ENCODE measurements at regions not wholly inside any gene's neighbourhood (a gene's known extent, or its start where the extent isn't known, plus 50 kb on each side); places are given as distances from the start of the nearest gene placed in this dataset.

DNA sequence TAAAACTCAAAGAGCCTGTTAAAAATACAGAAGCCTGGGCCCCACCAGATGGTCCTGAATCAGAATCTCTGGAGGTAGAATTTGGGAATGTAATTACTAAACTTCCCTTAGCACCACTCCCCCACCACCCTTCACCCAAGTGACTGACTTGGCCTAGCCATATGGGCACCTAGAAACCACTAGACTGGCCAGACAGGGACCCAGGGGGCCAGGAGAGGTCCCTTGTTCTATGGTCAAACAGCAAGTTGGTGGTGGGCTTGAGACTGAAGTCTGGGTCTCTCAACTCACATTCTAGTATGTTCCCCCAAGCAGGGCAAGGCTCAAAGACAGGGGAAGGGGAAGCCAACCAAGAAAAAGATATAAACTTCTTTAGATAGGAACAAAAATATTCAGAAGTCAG, 301.5 kb upstream of the TLE3 start:
- no peak for DNase-seq

DNA sequence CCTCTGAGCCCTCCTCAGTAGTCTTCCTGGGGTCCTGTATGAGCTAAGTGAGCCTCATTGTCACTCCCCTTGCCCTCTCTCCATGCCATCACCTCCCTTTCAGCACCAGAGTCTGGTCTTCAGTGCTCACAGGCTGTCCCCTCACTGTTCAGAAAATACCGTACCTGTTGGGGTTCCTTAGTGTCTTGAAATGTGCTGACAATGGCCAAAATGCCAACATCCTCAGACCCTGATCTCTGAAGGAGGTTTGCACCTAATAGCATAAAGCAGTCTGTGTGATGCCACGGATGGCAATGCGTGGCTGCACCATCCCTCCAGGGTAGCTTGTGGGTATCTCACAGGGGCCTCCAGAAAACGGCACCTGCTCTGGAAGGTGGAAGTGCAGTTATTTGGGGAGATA, 301.0 kb upstream of the TLE3 start:
- no peak for DNase-seq

DNA sequence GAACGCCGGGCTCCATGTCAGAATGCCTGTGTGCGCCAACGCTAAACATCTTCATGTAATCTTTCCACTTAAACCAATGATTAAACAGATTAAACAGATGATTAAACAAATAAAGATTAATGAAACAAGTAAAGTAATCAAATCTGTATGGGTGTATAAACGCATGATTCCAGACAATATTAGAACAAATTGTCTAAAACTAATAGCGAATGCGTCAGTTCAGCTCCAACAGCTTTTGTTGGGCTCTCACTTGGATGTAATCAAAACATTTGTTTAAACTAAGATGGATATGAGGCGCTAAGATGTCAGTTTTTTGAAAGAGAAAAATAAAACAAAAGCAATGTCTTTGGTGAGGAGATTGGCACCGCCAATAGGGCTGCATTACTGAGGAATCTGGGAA, 299.1 kb upstream of the TLE3 start:
- no peak for DNase-seq

DNA sequence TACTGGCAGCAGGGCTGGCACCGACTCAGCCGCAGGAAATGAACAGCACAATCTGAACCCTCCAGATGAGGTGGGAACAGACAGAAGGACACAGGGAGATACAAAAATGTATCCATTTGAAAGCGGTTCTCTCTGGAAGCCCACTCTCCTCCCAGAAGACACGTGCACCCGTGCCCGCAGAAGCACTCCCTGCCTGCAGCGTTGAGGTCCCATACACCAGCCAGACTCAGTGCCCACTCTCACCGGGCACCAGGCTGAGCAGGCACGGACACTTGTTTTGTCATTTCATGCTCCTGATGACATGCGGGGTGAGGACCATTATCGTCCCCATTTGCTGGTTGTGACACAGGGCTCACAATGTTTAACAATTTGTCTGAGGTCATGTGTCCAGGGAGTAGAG, 297.4 kb upstream of the TLE3 start:
- DNase-seq, result no peak

DNA sequence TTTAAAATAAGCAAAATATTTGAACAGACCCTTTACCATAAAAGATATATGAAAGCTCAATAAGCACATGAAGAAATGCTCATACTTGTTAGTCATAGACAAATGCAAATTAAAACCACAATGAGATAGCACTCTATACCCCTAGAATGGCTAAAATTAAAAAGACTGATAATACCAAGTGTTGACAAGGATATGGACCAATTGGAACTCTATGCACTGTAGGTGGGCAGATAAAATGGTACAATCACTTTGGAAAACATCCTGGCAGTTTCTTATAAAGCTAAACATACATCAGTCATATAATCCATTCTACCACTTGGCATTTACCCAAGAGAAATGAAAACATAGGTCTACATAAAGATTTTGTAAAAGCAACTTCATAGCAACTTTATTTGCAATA, 293.0 kb upstream of the TLE3 start:
- no peak for DNase-seq

DNA sequence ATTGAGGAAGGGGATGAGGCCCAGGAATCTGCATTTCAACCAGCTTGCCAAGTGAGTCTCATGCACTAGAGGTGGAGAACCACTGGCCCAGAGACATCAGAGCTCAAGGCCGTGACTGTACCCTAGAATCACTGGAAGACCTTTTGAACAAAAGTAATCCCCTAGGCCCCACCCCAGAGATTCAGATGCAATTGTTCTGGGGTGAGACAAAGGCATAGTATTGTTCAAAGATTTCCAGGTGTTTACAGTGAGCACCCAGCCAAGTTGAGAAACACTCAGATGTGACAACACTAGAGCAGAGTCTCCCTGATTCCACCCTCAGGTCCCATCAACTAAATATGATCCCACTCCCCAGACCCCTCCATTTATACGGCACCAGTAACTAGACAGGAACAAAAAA, 290.3 kb upstream of the TLE3 start:
- no peak for DNase-seq

DNA sequence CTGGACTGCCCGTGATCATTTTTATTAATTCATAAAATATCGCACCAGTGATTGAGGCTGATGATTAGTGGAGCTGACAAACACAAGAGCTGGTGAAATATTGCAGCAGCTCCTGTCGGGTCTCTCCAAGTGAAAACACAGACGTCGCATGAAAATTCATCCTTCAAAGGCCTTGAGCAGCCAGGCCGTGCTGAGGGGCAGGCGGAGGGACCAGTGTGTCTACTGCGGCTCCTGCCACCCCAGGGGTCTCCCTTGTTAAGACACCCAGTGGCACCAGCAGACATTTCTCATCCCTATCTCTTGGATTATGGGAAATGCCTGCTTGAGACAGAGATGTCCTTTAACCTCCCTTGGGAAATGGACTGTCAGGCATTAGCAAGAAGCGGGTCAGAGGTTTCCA, 289.4 kb upstream of the TLE3 start:
- DNase-seq, result no peak

DNA sequence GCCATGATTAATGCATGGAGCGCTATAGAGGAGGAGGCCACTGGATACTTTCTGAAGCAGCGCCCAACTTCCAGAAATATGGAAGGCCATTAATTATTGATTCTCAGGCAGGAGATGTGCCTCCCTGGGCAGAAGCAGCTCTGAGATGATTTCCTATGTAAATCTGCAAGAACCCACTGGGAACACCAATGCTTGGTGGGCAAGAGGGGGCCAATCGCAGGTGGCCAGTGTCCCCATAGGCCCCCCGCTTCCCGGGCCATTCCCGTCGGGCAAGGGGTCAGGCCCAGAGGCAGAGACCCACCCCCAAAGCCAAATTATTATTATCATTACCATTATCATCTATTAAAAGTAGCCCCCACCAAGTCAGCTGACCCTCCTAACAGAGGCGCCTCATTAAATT, 288.0 kb upstream of the TLE3 start:
- no peak for DNase-seq

DNA sequence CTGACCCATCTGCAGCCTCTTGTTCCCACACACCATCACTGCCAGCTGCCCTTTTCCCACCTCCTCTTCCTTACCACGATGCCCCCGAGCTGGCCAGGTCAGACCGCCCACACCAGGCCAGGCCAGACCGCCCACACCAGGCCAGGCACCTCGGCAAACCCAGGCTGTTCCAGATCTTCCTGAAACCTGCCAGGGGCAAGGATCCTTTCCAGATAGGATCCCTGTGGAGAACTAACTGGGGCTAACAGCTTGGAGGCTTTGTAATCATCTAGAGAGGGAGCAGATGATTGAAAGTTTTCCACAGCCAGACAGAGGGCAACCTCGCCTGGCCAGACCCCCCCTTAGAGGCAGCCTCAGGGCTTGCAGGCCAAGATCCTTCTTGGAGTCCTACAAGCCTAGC, 287.3 kb upstream of the TLE3 start:
- no peak for DNase-seq

DNA sequence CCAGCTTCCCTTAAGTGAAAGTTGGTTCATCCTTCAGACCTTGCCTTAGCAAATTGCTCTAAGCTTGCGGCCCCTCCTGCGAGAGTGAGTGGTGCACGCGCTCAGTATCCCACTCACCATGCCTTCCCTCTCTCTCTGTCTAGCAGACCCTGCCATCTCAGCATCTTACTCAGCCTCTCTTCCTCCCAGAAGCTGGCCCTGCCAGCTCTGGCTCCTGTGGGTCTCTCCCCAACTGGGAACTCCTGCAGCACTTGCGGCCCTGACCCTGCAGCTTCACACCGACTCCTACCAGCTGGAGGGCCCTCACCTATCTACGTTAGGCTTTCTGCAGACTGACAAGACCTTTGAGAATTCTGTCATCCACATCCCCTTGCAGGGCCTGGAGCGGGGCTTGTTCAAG, 286.1 kb upstream of the TLE3 start:
- no peak for DNase-seq

DNA sequence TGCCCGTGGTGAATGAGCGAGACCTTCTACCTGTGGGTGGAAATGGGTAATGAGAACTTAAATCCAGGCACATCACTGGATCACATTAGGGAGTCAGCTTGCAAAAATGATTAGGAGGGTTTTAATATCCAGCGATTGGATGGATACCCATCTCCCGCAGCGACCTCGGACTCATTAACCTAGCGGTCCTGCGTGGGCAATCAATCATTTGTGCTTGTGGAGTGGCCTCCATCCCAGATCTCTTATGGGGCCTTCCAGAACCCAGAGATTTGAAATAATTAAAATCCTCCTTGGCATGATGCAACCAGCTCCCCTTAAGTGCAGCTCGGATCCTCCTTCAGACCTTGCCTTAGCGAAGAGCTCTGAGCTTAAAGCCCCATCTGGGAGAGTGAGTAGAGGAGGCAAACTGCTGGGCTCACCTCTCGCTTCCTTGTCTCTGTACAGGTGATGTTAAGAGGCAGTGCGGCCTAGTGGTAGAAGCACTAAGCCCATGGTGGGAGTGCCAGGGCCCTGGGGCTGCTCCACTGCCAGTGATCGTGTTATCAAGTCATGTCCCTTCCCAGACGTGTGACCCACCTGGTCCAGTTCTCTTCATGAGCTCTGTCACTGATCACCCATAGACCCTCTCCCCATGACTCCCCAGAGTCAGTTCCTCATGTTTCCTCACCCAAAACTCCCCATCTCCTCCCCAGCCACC, 285.2 kb upstream of the TLE3 start:
- no peak for DNase-seq

DNA sequence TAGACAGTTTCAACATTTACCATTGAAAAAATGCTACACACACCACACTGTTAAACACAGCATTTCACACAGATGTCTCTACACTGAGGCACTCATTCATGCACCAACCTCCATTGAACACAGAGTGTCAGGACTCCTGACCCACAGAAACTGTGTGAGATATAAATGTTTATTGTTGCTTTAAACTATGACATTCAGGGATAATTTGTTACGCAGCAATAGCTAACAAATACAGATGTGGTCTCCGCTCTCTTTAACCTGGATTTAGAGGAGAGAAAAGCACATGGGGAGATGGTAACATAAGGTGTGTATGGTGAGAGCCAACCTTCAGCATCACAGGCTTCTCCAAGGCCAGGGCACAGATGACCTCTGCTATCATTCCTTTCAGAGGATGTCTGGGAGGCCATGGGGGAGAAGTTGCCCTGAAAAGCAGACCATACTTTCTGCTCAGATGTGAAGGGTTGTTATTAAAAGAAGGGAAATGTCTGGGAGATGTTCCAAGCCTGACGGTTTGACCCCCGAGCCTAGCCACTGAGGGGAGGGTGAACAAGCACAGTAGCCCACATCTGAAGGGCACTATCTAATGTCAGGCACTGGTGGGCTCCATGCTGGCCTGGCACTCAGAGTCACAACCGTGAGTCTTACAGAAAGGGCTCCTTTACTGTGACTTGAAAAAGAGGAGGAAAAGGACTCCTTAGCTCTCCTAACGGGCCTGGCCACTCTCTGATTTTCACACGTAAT, 284.5 kb upstream of the TLE3 start:
- DNase-seq, result no peak

DNA sequence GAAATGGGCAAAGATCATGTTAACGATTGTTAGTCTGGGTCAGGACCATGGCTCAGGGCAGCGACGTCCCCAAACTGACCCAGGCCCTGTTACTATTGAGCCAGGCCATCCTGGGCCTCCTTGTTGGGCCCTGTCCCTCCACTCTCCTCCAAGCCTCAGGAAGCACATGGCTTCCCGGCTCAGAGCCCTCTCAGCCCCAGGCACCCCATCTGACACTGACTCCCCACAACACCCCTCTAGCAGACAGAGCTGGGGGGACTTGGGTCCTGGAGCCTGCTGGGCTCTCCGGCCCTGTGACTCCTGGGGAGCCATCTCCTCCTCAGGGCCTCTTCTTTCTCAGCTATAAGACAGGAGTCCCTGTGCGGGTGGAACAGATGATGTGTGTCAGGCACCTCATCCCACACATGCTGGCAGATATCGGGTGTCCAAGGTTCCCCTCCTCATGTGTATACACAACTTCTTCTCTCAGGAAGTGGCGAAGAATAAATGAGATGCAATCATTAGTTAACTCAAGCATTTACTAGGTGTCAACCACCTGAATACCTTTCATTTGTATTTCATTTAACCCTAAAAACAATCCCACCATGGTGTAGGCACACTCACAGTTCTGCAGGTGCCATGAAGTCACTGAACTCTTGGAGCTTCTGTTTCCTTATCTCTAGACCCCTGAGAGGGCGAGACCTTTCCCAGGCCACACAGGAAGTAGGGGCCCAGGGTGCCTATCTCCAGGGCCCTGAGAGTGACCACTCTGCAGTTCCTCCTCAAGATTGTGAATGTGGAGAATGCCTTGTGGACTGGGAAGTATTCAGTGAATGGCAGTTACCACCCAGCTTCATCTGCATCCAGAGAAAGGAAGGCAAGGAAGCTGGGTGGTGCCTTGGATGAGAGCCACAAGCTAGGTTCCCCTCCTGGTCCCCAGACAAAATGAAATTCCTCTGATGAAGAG, 282.5 kb upstream of the TLE3 start:
- no peak for DNase-seq

DNA sequence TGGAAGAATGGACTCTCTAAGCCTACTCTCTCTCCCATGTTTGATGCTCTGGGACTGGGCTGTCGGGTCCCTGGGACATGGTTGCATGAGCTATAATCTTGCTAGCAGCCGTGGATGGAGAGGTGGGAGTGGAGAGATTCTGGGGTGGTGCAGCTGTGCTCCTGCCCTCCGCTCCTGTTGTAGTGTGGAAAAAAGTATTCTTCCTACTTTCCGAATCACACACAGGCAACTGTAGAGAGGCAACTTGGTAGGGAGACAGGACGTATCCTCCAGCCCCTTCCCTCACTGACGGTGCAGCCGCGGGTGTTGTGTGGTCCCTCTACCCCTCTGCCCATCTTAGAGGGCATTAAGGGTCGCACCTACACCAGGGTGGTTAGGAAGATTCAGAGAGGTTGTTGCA, 281.4 kb upstream of the TLE3 start:
- no peak for DNase-seq

DNA sequence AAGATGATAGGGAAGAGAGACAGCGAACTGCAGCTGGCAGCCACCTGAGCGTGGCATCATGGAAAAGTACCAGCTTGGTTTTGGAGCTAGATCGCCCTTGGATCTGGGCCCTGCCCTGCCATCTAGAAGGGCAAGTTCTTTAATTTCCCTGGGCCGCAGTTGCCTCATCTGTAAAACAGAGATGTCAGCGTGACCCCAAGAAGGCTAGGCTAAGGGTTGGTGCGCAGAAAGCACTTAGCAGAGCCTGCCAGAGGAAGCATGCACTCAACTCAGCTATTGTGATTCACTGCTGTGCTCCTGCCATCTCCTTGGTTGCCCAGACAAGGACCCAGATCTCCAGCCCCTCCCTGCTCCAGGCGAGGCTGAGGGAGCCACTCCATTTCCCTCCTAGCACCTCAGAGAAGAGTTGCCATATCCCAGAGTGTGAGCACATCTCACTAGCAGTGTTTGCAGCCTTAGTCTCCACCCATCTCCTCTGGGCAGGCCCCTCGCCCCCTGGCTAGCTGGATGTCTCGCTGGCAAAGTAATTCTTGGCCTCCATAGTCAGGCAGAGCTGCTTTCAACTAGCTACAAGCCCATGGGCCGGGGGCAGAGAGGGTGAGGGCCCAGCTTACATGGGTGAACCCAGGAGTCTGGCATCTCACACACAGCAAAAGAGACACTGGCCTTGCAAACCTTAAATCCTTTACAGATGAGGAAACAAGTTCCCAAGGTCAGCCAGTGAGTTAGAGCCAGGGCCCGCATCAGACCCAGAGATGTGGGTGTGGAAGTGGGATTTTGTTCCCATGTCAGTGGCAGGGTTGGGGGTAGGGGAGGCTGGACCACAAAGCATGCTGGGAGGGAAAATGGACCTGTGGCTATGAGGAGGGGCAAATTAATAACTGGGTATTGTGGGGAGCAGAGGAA, 280.7 kb upstream of the TLE3 start:
- DNase-seq, result no peak

DNA sequence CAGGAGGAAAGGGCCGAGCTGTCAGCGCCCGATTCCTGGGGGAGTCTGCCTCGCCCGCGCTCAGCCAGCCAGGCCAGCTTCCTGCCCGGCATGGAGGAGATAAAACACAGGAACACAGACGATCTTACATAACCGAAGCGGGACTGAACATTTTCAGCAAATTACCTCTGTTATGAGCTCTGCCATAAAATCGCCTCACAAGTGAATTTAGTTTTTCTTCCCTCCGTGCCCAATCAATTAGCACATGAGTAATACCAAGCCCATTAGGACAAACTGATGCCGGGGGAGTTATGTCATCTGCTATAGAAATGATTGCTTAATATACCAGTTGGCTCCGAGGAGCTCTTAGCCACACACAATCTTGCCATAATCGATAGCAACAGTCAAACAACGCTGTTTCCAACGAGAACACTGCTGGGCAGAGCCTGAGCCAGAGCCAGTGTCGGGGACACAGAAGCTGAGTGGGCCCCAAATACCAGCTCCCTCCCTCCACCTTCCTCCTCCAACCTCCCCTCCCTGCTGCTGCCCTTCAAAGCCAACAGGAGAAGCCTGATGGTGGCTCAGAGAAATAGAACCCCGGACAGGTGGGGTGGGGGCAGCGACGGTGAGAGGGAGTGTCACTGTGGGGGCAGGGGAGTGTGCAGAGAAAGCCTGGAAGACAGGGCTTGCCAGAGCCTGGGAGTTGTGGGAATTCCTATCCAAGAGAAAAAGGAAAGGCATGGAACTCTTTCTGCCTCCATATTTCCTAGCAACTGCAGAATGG, 279.4 kb upstream of the TLE3 start:
- peak; percentile 27 for DNase-seq

DNA sequence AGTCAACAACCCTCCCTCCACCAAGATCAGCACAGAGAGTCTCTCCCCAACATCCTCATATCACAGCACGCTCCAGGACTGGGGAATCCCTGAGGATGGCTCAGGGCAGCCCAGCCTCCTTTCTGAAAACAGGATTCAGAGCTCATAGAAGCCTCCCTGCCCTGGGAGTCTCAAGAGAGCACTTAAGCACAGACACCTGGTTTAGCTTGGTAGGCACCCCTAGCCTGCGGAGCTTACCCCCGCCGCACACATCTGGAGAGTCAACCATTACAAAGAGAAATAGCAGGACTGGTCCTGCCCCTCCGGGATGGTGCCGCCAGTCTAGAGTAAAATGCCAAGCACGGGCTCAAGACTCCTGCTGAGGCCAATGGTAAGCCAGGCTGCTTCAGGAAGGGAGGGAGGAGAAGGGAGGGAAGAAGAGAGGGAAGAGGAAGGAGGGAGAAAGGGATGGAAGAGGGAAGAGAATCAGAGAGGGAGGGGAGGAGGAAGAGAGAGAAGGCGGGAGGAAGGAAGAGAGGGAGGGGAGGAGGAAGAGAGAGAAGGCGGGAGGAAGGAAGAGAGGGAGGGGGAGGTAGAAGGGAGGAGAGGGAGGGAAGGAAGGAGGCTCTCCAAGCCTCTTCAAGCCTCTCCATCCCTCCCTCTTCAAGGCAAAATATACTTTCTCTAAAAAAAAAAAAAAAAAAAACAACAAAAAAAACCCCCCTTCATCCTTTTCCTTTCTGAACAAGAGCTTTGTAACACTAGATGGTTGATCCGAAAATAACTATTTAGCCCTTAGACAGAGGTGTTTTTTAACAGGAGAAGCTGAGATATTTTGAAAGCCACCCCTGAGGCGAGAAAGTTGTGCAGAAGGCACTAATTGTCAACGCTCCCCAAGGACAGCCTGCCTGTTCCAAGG, 278.6 kb upstream of the TLE3 start:
- no peak for DNase-seq

DNA sequence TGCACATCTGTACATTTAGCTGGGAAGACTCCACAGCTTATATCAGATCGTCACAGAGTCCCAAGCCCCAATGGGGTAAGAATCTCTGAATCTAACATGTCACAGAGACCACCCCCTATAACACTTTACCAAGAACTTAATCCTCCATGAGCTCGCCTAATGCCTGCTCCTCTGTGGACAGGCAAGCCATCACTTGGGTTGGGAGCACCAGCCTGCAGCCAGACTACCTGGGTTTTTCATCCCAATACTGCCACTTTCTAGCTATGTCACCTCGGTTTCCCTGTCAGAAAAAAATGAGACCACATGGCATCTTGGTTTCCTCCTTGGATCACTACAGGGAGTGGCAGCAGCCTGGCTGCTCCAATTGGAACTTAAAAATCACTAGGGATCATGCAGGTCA, 277.9 kb upstream of the TLE3 start:
- no peak for DNase-seq

DNA sequence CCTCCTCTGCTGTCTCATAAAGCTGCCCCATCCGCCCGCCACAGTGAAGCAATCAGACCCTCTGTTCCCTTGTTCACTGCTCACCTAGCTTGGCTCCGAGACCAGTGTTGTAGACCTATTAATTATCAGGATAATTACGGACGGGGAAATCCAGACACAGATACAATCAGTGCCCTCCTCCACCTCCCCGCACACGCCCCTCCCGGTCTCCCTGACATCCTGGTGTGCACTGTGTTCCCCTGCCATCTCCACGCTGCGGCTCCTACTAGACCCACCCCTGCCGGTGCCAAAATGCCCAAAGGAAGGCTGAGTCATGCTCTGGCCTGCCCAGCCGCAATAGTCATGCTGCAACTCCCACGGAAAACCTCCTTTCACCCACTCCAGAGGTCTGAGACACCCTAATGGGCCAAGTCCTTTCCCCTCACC, 277.3 kb upstream of the TLE3 start:
- DNase-seq, result no peak

DNA sequence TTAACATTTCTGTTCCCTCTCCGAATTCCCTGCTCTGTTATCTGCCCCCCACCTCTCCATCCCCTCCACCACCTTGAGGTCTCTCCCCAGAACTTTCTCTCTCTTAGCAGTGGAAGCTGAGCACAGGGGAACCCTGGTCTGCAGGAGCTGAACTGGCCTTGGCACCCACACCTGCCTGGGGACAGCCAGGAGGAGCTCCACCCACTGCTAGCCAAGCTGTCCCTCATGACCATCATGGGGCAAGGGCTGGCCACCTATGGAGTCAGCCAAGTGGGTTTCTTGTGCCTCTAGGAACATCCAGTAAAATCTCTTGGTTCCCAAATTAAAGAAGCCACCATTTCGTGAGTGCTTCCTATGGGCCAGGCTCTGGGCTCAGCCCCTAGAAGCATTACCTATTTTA, 276.4 kb upstream of the TLE3 start:
- no peak for DNase-seq

All from muscle of arm (tissue), 1 donor.